ENCODE measurements at regions not wholly inside any gene's neighbourhood (a gene's known extent, or its start where the extent isn't known, plus 50 kb on each side); places are given as distances from the start of the nearest gene placed in this dataset.

DNA sequence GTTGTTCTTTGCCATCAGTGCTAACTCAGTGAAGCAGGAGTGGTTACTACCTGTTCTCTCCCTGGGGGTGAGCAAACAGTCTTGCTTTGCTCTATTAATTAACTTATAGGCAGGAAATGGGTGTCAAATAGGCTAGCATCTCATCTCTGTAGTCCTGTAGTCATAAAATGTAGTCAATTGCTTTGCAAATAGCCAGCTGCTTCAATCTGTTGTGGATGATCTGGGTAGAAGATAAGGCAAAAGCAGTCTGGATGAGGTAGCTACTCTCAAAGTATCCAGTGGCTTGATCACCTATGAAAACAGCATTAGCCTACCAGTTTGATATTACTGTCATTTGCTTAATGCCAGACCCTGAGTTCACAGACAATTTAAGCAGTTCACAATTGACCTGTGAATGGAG lies 369.0 kb upstream of the TMTC1 start:
- ATAC-seq (ENCODE audit: low read depth), result no peak
- no peaks in the 10 kb centered on the region for H3K27me3 Mint-ChIP-seq
- Histone ChIP-seq H3K36me3 (replicated peaks in 1 of 2; ENCODE audit: control extremely low read depth in 1 of 2, control insufficient read depth in 1 of 2, extremely low read depth in 1 of 2, insufficient read depth in 2 of 2, low read length in 1 of 2) (no peaks in the 10 kb centered on the region), H2AFZ (ENCODE audit: insufficient read depth, low read depth, low read length, poor library complexity, severe bottlenecking) (no peak overlapping the region), H3K27ac (ENCODE audit: low read length in 2 of 2) (no peak overlapping the region), H3K9me3 (ENCODE audit: control extremely low read depth in 1 of 3, control insufficient read depth in 2 of 3, insufficient read depth in 1 of 3, low read length in 2 of 3) (peaks cover 0 to 16% (median 0%) of the 10 kb centered on the region in 3 donors), H3K4me3 (ENCODE audit: control extremely low read depth in 1 of 5, extremely low read depth in 1 of 5, insufficient read depth in 1 of 5, low read depth in 2 of 5, low read length in 4 of 5) (no peak overlapping the region), H3K27me3 (replicated peaks in 1 of 4; ENCODE audit: control extremely low read depth in 1 of 4, control insufficient read depth in 3 of 4, insufficient read depth in 4 of 4, low read length in 3 of 4) (no peaks in the 10 kb centered on the region), H4K20me1 (ENCODE audit: control insufficient read depth, insufficient read depth, low read length, poor library complexity, severe bottlenecking) (no peaks in the 10 kb centered on the region), H3K4me2 (replicated peaks; ENCODE audit: low read depth, low read length, poor library complexity, severe bottlenecking) (no peak overlapping the region), H3K79me2 (ENCODE audit: control insufficient read depth, insufficient read depth, low read length) (no peaks in the 10 kb centered on the region), H3K4me1 (ENCODE audit: control insufficient read depth in 2 of 2, insufficient read depth in 2 of 2, low read length in 2 of 2) (no peaks in the 10 kb centered on the region), H3K9ac (ENCODE audit: low read length) (no peak overlapping the region)
- intact Hi-C loops (cut with micrococcal nuclease), result no loop called here
- ChIA-PET POLR2A (no interaction called here), CTCF (no interaction called here)
- TF ChIP-seq EZH2 (IDR thresholded peaks at IDR 0.05; ENCODE audit: borderline replicate concordance, insufficient read depth, low read depth, low read length, poor library complexity, severe bottlenecking) (no peak), CTCF (IDR thresholded peaks at IDR 0.05) (no peak)
- no peak overlapping the region for H3K4me3 Mint-ChIP-seq
- no peak overlapping the region for H3K27ac Mint-ChIP-seq
- H3K4me1 Mint-ChIP-seq, result no peaks in the 10 kb centered on the region
- peaks cover 10% of the 10 kb centered on the region for H3K9me3 Mint-ChIP-seq (ENCODE audit: insufficient read depth)
- DNase-seq, result no peak

DNA sequence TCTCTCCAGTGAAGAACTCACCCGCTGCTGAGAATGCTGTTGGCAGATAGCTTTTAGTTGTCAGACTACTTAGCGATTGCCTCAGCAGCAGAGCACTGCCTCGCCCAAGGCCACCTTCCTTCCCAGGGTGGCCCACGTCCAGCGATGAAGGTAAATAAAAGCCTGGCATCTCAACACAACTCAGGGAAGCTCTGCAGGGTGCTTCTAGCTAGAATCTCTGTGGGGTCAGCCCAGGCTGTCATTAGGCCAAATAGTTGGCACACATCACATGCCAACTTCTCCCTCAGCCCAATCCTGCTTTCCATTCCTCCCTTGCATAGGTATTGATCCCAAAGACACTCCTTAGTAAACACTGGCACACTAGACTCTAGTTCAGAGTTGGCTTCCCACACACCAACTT lies 368.1 kb upstream of the TMTC1 start:
- Histone ChIP-seq H3K4me3 (ENCODE audit: control extremely low read depth in 1 of 5, extremely low read depth in 1 of 5, insufficient read depth in 1 of 5, low read depth in 2 of 5, low read length in 4 of 5) (no peak overlapping the region), H3K9ac (ENCODE audit: low read length) (no peak overlapping the region), H3K9me3 (ENCODE audit: control extremely low read depth in 1 of 3, control insufficient read depth in 2 of 3, insufficient read depth in 1 of 3, low read length in 2 of 3) (peaks cover 0 to 14% (median 0%) of the 10 kb centered on the region in 3 donors), H3K79me2 (ENCODE audit: control insufficient read depth, insufficient read depth, low read length) (no peaks in the 10 kb centered on the region), H3K27ac (ENCODE audit: low read length in 2 of 2) (no peak overlapping the region), H3K4me2 (replicated peaks; ENCODE audit: low read depth, low read length, poor library complexity, severe bottlenecking) (no peak overlapping the region), H4K20me1 (ENCODE audit: control insufficient read depth, insufficient read depth, low read length, poor library complexity, severe bottlenecking) (no peaks in the 10 kb centered on the region), H3K4me1 (ENCODE audit: control insufficient read depth in 2 of 2, insufficient read depth in 2 of 2, low read length in 2 of 2) (no peaks in the 10 kb centered on the region), H3K27me3 (replicated peaks in 1 of 4; ENCODE audit: control extremely low read depth in 1 of 4, control insufficient read depth in 3 of 4, insufficient read depth in 4 of 4, low read length in 3 of 4) (no peaks in the 10 kb centered on the region), H2AFZ (ENCODE audit: insufficient read depth, low read depth, low read length, poor library complexity, severe bottlenecking) (no peak overlapping the region), H3K36me3 (replicated peaks in 1 of 2; ENCODE audit: control extremely low read depth in 1 of 2, control insufficient read depth in 1 of 2, extremely low read depth in 1 of 2, insufficient read depth in 2 of 2, low read length in 1 of 2) (no peaks in the 10 kb centered on the region)
- ChIA-PET POLR2A (no interaction called here), CTCF (no interaction called here)
- Mint-ChIP-seq H3K4me3 (no peak overlapping the region), H3K27me3 (no peaks in the 10 kb centered on the region), H3K9me3 (ENCODE audit: insufficient read depth) (peaks cover 10% of the 10 kb centered on the region), H3K4me1 (no peaks in the 10 kb centered on the region), H3K27ac (no peak overlapping the region)
- no peak for DNase-seq
- no peak for TF ChIP-seq CTCF (IDR thresholded peaks at IDR 0.05)
- TF ChIP-seq EZH2 (IDR thresholded peaks at IDR 0.05; ENCODE audit: borderline replicate concordance, insufficient read depth, low read depth, low read length, poor library complexity, severe bottlenecking), result no peak
- WGBS (ENCODE audit: insufficient coverage), result 68% methylated on average over 5 of the region's 5 CpGs
- intact Hi-C loops (cut with micrococcal nuclease), result no loop called here
- no peak for ATAC-seq (ENCODE audit: low read depth)
